ENCODE measurements at regions not wholly inside any gene's neighbourhood (a gene's known extent, or its start where the extent isn't known, plus 50 kb on each side); places are given as distances from the start of the nearest gene placed in this dataset.

DNA sequence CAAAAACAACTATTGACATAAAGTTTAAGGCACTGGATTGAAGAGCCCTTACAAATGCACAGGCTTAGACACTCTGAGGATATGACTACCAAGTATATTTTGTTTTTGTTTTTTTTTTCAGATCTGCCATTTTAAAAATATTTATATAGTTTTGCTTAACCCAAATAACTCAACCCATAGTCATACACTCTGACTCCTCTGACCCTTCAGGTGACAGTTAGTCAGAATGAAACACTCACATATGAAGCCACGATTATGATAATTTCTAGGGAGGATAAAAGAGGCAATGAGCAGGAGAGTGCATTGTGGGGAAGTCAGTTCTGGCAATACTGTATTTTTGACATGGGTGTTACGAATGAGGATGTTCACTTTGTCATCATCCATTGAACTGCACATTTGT is 774.7 kb downstream of the MECOM start:
- H3K4me3 ChIP-seq (ENCODE audit: control insufficient read depth, low read depth, low read length), result no peak overlapping the region
- DNase-seq (ENCODE audit: low read depth), result no peak
- no peak for TF ChIP-seq CTCF (IDR thresholded peaks at IDR 0.05; ENCODE audit: control insufficient read depth, insufficient read depth, low read depth, low read length, missing control alignments)

DNA sequence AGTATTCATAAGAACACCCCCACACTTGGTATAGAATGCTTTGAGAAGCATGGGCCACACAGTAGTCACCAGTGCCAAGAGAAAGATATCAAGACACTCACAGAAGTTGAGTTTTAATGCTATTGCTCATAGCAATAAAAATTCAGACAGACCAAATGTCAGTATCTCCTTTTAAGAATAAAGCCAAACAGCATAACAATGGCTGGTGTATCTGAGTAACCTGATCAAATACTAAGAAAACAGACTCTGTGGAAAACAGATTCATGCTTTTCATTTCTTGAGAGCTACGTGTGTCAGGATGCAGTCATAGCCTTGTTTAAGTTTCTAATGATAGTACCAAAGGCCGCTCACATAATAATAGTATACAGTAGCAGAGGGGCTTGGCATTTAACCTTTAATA is 778.5 kb downstream of the MECOM start:
- TF ChIP-seq CTCF (IDR thresholded peaks at IDR 0.05; ENCODE audit: control insufficient read depth, insufficient read depth, low read depth, low read length, missing control alignments), result no peak
- DNase-seq (ENCODE audit: low read depth), result peak; percentile 75
- H3K4me3 ChIP-seq (ENCODE audit: control insufficient read depth, low read depth, low read length), result no peak overlapping the region

GRCh38 chr3:168884353-168884903 is 779.1 kb downstream of the MECOM start:
- peak; percentile 84 for DNase-seq (ENCODE audit: low read depth)
- H3K4me3 ChIP-seq (ENCODE audit: control insufficient read depth, low read depth, low read length), result no peak overlapping the region
- no peak for TF ChIP-seq CTCF (IDR thresholded peaks at IDR 0.05; ENCODE audit: control insufficient read depth, insufficient read depth, low read depth, low read length, missing control alignments)

- DNase-seq (ENCODE audit: low read depth), result no peak
- TF ChIP-seq CTCF (IDR thresholded peaks at IDR 0.05; ENCODE audit: control insufficient read depth, insufficient read depth, low read depth, low read length, missing control alignments), result no peak
- H3K4me3 ChIP-seq (ENCODE audit: control insufficient read depth, low read depth, low read length), result no peak overlapping the region
Observed at GRCh38 chr3:168883145-168883544, 780.4 kb downstream of the MECOM start.

- TF ChIP-seq CTCF (IDR thresholded peaks at IDR 0.05; ENCODE audit: control insufficient read depth, insufficient read depth, low read depth, low read length, missing control alignments), result no peak
- H3K4me3 ChIP-seq (ENCODE audit: control insufficient read depth, low read depth, low read length), result no peak overlapping the region
- DNase-seq (ENCODE audit: low read depth), result no peak
Observed at GRCh38 chr3:168881804-168882203, 781.7 kb downstream of the MECOM start.

- DNase-seq (ENCODE audit: low read depth), result no peak
- no peak for TF ChIP-seq CTCF (IDR thresholded peaks at IDR 0.05; ENCODE audit: control insufficient read depth, insufficient read depth, low read depth, low read length, missing control alignments)
- no peak overlapping the region for H3K4me3 ChIP-seq (ENCODE audit: control insufficient read depth, low read depth, low read length)
Observed at GRCh38 chr3:168878655-168879054, 782.9 kb upstream of the GOLIM4 start.

GRCh38 chr3:168877899-168878298 is 782.2 kb upstream of the GOLIM4 start:
- H3K4me3 ChIP-seq (ENCODE audit: control insufficient read depth, low read depth, low read length), result no peak overlapping the region
- DNase-seq (ENCODE audit: low read depth), result no peak
- TF ChIP-seq CTCF (IDR thresholded peaks at IDR 0.05; ENCODE audit: control insufficient read depth, insufficient read depth, low read depth, low read length, missing control alignments), result no peak
